A673 (cell line): ENCODE measurements at regions not wholly inside any gene's neighbourhood (a gene's known extent, or its start where the extent isn't known, plus 50 kb on each side); places are given as distances from the start of the nearest gene placed in this dataset.

Experiments
- EZH2 ChIP-seq: fragments of 200-600 bp; sonication (generic); IDR thresholded peaks from 2 replicates; pipeline ENCODE4 v1.6.1; 2017; ENCODE audit warnings: borderline replicate concordance, low read depth, mild to moderate bottlenecking, mixed read lengths, antibody characterized with exemption, low read length; ENCODE audit not compliant: poor library complexity, severe bottlenecking
- TF ChIP-seq, protein P1 (sequence below): fragments of 300-800, 200-600 bp; sonication (generic); conservative IDR thresholded peaks from 2 replicates; pipeline ENCODE4 v1.5.1; 2017; ENCODE audit warnings: low read depth, mild to moderate bottlenecking, antibody characterized with exemption, low read length, moderate library complexity, mixed read lengths

DNA sequence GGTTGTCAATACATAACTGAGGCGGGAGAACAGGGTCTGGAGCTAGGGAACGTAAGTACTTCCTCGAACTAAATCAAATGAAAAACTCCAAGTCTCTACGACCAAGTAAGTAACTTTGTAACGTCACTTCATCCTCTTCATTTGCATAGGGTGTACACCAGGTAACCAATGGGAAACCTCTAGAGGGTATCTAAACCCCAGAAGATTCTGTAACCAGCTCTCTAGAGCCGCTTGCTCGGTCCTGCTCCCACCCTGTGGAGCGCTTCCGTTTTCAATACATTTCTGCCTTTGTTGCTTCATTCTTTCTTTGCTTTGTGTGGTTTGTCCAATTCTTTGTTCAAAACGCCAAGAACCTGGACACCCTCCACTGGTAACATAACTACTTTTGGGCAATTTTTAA lies 133.5 kb upstream of the TMEM170B start:
- TF ChIP-seq, protein P1, sequence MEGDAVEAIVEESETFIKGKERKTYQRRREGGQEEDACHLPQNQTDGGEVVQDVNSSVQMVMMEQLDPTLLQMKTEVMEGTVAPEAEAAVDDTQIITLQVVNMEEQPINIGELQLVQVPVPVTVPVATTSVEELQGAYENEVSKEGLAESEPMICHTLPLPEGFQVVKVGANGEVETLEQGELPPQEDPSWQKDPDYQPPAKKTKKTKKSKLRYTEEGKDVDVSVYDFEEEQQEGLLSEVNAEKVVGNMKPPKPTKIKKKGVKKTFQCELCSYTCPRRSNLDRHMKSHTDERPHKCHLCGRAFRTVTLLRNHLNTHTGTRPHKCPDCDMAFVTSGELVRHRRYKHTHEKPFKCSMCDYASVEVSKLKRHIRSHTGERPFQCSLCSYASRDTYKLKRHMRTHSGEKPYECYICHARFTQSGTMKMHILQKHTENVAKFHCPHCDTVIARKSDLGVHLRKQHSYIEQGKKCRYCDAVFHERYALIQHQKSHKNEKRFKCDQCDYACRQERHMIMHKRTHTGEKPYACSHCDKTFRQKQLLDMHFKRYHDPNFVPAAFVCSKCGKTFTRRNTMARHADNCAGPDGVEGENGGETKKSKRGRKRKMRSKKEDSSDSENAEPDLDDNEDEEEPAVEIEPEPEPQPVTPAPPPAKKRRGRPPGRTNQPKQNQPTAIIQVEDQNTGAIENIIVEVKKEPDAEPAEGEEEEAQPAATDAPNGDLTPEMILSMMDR = no peak
- no peak for TF ChIP-seq EZH2
